C4-2B (cell line): ENCODE measurements at regions not wholly inside any gene's neighbourhood (a gene's known extent, or its start where the extent isn't known, plus 50 kb on each side); places are given as distances from the start of the nearest gene placed in this dataset.

Experiments used
- H3K27ac ChIP-seq: fragments of 450-650 bp; 2 replicates; pipeline ENCODE4 v1.5.1; 2017
- CTCF ChIP-seq: fragments of 450-650 bp; conservative IDR thresholded peaks from 2 replicates; pipeline ENCODE4 v1.5.1; 2017; ENCODE audit warnings: mild to moderate bottlenecking
- ZFX ChIP-seq: fragments of 450-650 bp; IDR thresholded peaks from 2 replicates; pipeline ENCODE4 v1.6.1; 2017

- no peak overlapping the region for H3K27ac ChIP-seq
- TF ChIP-seq ZFX (no peak), CTCF (no peak)
Observed at GRCh38 chr15:27672537-27672936, 426.6 kb downstream of the OCA2 start.

DNA sequence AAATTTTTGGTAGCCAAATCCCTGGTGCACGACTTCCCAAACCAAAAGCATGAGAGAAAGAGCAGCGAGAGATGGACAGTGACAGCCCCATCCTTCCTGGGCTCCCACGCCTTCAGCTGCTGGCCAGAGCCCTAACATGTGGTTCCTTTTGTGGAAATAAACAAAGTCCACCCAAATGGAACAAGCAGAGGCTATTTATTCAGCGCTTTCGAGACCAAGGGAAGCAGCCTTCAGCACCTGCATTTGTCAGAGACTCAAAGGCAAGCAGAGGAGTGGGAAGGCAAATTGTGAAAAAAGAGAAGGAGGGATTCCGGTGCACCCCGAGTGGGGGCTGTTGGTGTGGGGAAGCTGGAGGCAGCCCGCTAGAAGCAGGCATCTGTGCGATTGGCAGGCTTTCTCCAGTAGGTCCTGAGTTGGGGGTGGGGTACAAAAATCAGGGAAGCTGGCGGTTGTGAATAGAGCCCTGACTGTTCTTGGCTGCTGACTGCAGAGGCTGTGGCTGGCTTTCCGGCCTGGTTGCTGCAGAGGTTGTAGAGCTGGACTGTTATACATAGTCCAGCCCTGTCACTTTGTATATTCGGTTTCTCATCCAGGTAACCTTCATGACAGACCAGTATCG lies 427.2 kb downstream of the OCA2 start:
- TF ChIP-seq ZFX = no peak
- no peak for TF ChIP-seq CTCF
- H3K27ac ChIP-seq = no peak overlapping the region

DNA sequence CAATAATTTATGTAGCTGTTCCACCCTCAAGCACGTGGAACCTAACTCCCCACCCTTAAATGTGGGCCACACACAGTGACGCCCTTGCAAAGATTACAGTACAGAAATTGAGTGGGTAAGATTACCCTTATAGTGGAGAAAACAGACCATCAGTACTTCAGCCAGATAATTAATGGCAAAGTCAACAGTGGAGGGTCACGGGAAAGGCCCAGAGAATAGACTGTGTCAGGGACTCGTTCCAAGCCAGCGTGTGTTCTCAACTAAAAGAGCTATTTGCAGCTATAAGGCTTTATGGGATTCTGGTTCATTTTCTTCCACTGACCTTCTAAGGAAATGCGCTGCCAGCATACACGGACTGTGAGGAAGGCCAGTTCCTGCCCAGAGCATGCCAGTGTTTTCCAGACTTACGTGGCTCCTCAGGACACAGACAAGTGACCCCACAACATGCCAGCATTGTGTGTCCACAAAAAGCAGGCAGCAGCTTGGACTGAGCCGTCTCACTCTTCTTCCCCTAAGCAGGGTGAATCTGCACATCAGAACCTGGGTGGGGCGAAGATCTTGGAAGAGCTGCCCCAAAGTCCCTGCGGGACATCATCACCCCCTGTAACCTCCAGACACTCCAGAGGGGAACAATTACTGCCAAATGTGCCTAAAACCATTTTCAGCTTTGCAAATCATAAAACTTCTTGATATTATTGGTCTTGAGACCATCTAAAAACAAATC lies 428.5 kb downstream of the OCA2 start:
- TF ChIP-seq ZFX (no peak), CTCF (no peak)
- no peak overlapping the region for H3K27ac ChIP-seq

GRCh38 chr15:27669641-27670040 lies 429.5 kb downstream of the OCA2 start:
- TF ChIP-seq ZFX (no peak), CTCF (no peak)
- H3K27ac ChIP-seq = no peak overlapping the region

DNA sequence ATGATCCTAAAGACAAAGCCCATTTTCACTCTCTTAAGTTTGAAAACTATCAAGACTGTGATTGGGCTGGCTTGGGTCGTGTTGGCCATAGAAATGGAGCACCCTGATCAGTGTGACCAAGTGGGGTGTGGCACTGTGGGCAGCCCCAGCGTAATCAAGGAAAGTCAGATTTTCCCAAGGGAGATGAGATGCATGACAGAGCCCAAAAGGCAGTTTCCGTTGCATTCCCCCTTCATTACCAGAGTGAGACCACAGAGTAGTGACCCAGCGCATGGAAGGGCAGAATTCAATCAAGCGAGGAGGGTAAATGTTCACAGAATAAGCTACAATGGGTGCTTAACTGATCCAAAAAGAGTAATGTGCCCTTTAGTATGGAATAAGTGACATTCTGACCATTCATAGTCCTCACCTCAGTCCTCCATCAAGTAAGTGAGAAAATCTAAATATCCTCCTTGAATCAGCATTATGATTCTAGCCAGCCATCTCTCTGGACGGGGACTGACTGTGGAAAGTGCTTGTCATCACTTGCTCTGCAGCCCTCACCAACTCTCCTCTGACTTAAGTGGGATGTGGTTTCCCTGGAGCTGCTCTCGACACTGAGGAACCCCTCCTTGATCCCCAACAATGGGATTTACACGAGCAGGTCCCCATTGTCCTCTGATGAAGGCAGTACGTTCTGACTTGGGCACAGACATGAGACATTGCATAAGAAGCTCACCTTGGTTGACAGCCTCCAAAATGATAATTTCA lies 430.5 kb downstream of the OCA2 start:
- TF ChIP-seq ZFX (no peak), CTCF (no peak)
- H3K27ac ChIP-seq = no peak overlapping the region

- TF ChIP-seq CTCF (no peak), ZFX (no peak)
- H3K27ac ChIP-seq = no peak overlapping the region
Observed at GRCh38 chr15:27665002-27665401, 434.1 kb downstream of the OCA2 start.

- no peak overlapping the region for H3K27ac ChIP-seq
- TF ChIP-seq CTCF (no peak), ZFX (no peak)
Observed at GRCh38 chr15:27662892-27663291, 436.2 kb downstream of the OCA2 start.
